Adrenal gland (tissue), 5 donors: ENCODE measurements at regions not wholly inside any gene's neighbourhood (a gene's known extent, or its start where the extent isn't known, plus 50 kb on each side); places are given as distances from the start of the nearest gene placed in this dataset.

Source experiments
- POLR2A ChIP-seq, 2 donors: fragments of 450-650 bp; IDR thresholded peaks; one replicate each; pipeline ENCODE4 v1.6.1; 2017; ENCODE audit warnings: antibody characterized with exemption in 2 of 2, mild to moderate bottlenecking in 2 of 2, moderate library complexity in 1 of 2
- TF ChIP-seq, protein P1 (sequence below), 6 experiments: fragments of 450-650 bp in 4 of 6; fragments of 200-600 bp in 2 of 6; sonication (generic) in 1 of 6; IDR thresholded peaks; 1 replicate in 5 of 6; 2 replicates in 1 of 6; pipeline versions ENCODE4 v1.5.1 to v1.8.0; 2016 to 2021; ENCODE audit warnings: antibody characterized with exemption in 6 of 6, mild to moderate bottlenecking in 2 of 6, moderate library complexity in 1 of 6
- donor health status: DM: no; HTN: no; CAD: no.

DNA sequence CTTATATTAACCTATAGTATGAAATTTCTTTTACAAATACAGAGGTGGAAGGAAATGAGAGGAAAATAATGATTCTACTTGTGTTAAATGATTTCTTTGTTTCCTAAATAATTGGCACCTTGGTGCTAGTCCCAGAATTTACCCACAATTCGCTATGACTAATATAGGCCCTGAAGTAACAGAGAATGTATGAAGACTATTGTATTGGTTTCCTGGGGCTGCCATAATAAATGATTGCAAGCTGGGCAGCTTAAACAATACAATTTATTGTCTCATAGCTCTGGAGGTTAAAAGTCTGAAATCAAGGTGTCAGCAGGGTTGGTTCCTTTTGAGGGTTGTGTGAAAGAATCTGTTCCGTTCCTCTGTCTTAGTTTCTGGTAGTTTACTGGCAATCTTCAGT is 74.8 kb upstream of the GPRIN3 start:
- TF ChIP-seq POLR2A (IDR thresholded peaks at IDR 0.05), result no peak
- TF ChIP-seq, protein P1, sequence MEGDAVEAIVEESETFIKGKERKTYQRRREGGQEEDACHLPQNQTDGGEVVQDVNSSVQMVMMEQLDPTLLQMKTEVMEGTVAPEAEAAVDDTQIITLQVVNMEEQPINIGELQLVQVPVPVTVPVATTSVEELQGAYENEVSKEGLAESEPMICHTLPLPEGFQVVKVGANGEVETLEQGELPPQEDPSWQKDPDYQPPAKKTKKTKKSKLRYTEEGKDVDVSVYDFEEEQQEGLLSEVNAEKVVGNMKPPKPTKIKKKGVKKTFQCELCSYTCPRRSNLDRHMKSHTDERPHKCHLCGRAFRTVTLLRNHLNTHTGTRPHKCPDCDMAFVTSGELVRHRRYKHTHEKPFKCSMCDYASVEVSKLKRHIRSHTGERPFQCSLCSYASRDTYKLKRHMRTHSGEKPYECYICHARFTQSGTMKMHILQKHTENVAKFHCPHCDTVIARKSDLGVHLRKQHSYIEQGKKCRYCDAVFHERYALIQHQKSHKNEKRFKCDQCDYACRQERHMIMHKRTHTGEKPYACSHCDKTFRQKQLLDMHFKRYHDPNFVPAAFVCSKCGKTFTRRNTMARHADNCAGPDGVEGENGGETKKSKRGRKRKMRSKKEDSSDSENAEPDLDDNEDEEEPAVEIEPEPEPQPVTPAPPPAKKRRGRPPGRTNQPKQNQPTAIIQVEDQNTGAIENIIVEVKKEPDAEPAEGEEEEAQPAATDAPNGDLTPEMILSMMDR (IDR thresholded peaks at IDR 0.05), result no peak
